Prostate gland (tissue), 2 donors: ENCODE measurements at regions not wholly inside any gene's neighbourhood (a gene's known extent, or its start where the extent isn't known, plus 50 kb on each side); places are given as distances from the start of the nearest gene placed in this dataset.

Experiments used
- DNase-seq: peaks from one replicate; pipeline ENCODE4 v3.0.0-alpha.2; 2019; ENCODE audit warnings: low spot score
- H3K27ac ChIP-seq, 2 donors: fragments of 200-600 bp; sonication (generic); 2 replicates each; pipeline ENCODE4 v1.5.1; 2017 to 2019
- H3K27me3 ChIP-seq: fragments of 200-600 bp; sonication (generic); replicated peaks from 2 replicates; pipeline ENCODE4 v1.5.1; 2019; ENCODE audit not compliant: insufficient read depth
- H3K36me3 ChIP-seq, 2 donors: fragments of 200-600 bp; sonication (generic); 1 replicate in 1 of 2; 2 replicates in 1 of 2; pipeline versions ENCODE4 v1.5.1 to v1.8.1; 2017 to 2019
- H3K4me1 ChIP-seq: fragments of 200-600 bp; sonication (generic); replicated peaks from 2 replicates; pipeline ENCODE4 v1.5.1; 2019
- H3K4me3 ChIP-seq, 2 donors: fragments of 200-600 bp; sonication (generic); 2 replicates each; pipeline ENCODE4 v1.5.1; 2017 to 2019
- H3K9me3 ChIP-seq: fragments of 200-600 bp; sonication (generic); 2 replicates; pipeline ENCODE4 v1.5.1; 2017
- CTCF ChIP-seq, 4 experiments: fragments of 200-600 bp in 2 of 4; fragments of 450-650 bp in 2 of 4; sonication (generic) in 2 of 4; IDR thresholded peaks; 1 replicate in 3 of 4; 2 replicates in 1 of 4; pipeline ENCODE4 v1.5.1; 2016 to 2019; ENCODE audit warnings: antibody characterized with exemption in 4 of 4, mild to moderate bottlenecking in 2 of 4, moderate library complexity in 2 of 4
- POLR2A ChIP-seq: fragments of 450-650 bp; IDR thresholded peaks from one replicate; pipeline ENCODE4 v1.6.1; 2016; ENCODE audit warnings: antibody characterized with exemption, mild to moderate bottlenecking
- POLR2AphosphoS5 ChIP-seq: sonication (generic); formaldehyde crosslinking; IDR thresholded peaks from one replicate; pipeline ENCODE4 v1.6.1; 2017; ENCODE audit warnings: antibody characterized with exemption
- WGBS: methylation state at CpG from one replicate; pipeline ENCODE4 v1.1.5; 2018; 5-methylcytosine and 5-hydroxymethylcytosine counted together
- intact Hi-C: fragments of 100-400 bp; cut with DNase I; formaldehyde crosslinking; loops from one replicate; pipeline ENCODE4 v1.14.2; 2022

- no peaks in the 10 kb centered on the region for H3K9me3 ChIP-seq
- no peaks in the 10 kb centered on the region for H3K36me3 ChIP-seq
- no peak overlapping the region for H3K4me3 ChIP-seq
- intact Hi-C loops: no loop called here
- DNase-seq: no peak
- H3K4me1 ChIP-seq: no peaks in the 10 kb centered on the region
- no peak overlapping the region for H3K27ac ChIP-seq
- H3K27me3 ChIP-seq: no peaks in the 10 kb centered on the region
- 99% methylated on average over 8 of the region's 8 CpGs for WGBS
- TF ChIP-seq POLR2A (no peak), CTCF (IDR thresholded peaks at IDR 0.05) (no peak), POLR2AphosphoS5 (no peak)
Measured at GRCh38 chr3:107106907-107107306, 270.3 kb upstream of the CCDC54 start.

GRCh38 chr3:107110596-107111305 lies 266.5 kb upstream of the CCDC54 start:
- intact Hi-C loops: no loop called here

GRCh38 chr3:107111872-107112271 lies 265.4 kb upstream of the CCDC54 start:
- TF ChIP-seq POLR2A: no peak
- no peak for TF ChIP-seq POLR2AphosphoS5
- TF ChIP-seq CTCF (IDR thresholded peaks at IDR 0.05): no peak
- no peaks in the 10 kb centered on the region for H3K36me3 ChIP-seq
- intact Hi-C loops: no loop called here
- no peaks in the 10 kb centered on the region for H3K9me3 ChIP-seq
- H3K4me1 ChIP-seq: no peaks in the 10 kb centered on the region
- DNase-seq: no peak
- WGBS: 82% methylated on average over 2 of the region's 2 CpGs
- H3K27me3 ChIP-seq: no peaks in the 10 kb centered on the region
- H3K27ac ChIP-seq: no peak overlapping the region
- H3K4me3 ChIP-seq: no peak overlapping the region

More at GRCh38 chr3:107110596-107111305, 266.5 kb upstream of the CCDC54 start:
- TF ChIP-seq POLR2A (no peak), CTCF (IDR thresholded peaks at IDR 0.05) (no peak), POLR2AphosphoS5 (no peak)
- no peaks in the 10 kb centered on the region for H3K36me3 ChIP-seq
- no peaks in the 10 kb centered on the region for H3K27me3 ChIP-seq
- H3K4me1 ChIP-seq: no peaks in the 10 kb centered on the region
- H3K27ac ChIP-seq: no peak overlapping the region
- no peak overlapping the region for H3K4me3 ChIP-seq
- 95% methylated on average over 3 of the region's 3 CpGs for WGBS
- no peak for DNase-seq
- H3K9me3 ChIP-seq: no peaks in the 10 kb centered on the region

- H3K4me3 ChIP-seq: no peak overlapping the region
Measured at GRCh38 chr3:107112356-107112755, 264.9 kb upstream of the CCDC54 start.

More at GRCh38 chr3:107112356-107112755, 264.9 kb upstream of the CCDC54 start:
- H3K27me3 ChIP-seq: no peaks in the 10 kb centered on the region
- DNase-seq: no peak
- WGBS: 82% methylated on average over 1 of the region's 1 CpG
- no peaks in the 10 kb centered on the region for H3K9me3 ChIP-seq
- H3K27ac ChIP-seq: no peak overlapping the region
- TF ChIP-seq POLR2AphosphoS5 (no peak), CTCF (IDR thresholded peaks at IDR 0.05) (no peak), POLR2A (no peak)
- H3K4me1 ChIP-seq: no peaks in the 10 kb centered on the region
- intact Hi-C loops: no loop called here
- no peaks in the 10 kb centered on the region for H3K36me3 ChIP-seq
